Activated T-helper 1 cell treated with anti-CD3 and anti-CD28 coated beads, Interleukin-2, amount 50 U/mL, for 16 hours (primary cell): ENCODE measurements at regions not wholly inside any gene's neighbourhood (a gene's known extent, or its start where the extent isn't known, plus 50 kb on each side); places are given as distances from the start of the nearest gene placed in this dataset.

Experiments
- DNase-seq, 2 donors: peaks; one replicate each; pipeline ENCODE4 v3.0.0-alpha.2; 2020; ENCODE audit warnings: low read depth in 1 of 2, low spot score in 1 of 2

GRCh38 chr2:145644820-145645302 is 1124.9 kb upstream of the ZEB2 start:
- no peak for DNase-seq

- DNase-seq, result no peak
These were observed 1118.8 kb upstream of the ZEB2 start for GRCh38 chr2:145638675-145639074.

GRCh38 chr2:145635706-145636427 is 1115.9 kb upstream of the ZEB2 start:
- DNase-seq, result no peak

GRCh38 chr2:145631561-145631960 is 1111.6 kb upstream of the ZEB2 start:
- no peak for DNase-seq

GRCh38 chr2:145626301-145626700 is 1106.4 kb upstream of the ZEB2 start:
- no peak for DNase-seq

- DNase-seq, result no peak
These were observed 1105.2 kb upstream of the ZEB2 start for GRCh38 chr2:145625111-145625510.

GRCh38 chr2:145623136-145623535 is 1103.2 kb upstream of the ZEB2 start:
- DNase-seq, result no peak

GRCh38 chr2:145622285-145622684 is 1102.4 kb upstream of the ZEB2 start:
- DNase-seq, result no peak

- DNase-seq, result no peak
These were observed 1098.0 kb upstream of the ZEB2 start for GRCh38 chr2:145617906-145618305.

- no peak for DNase-seq
These were observed 1097.5 kb upstream of the ZEB2 start for GRCh38 chr2:145617420-145617819.

- no peak for DNase-seq
These were observed 1095.7 kb upstream of the ZEB2 start for GRCh38 chr2:145615626-145616025.

- no peak for DNase-seq
These were observed 1090.0 kb upstream of the ZEB2 start for GRCh38 chr2:145609951-145610350.

GRCh38 chr2:145601361-145601925 is 1081.5 kb upstream of the ZEB2 start:
- no peak for DNase-seq

- no peak for DNase-seq
These were observed 1080.9 kb upstream of the ZEB2 start for GRCh38 chr2:145600811-145601210.

GRCh38 chr2:145599756-145600155 is 1079.8 kb upstream of the ZEB2 start:
- no peak for DNase-seq

- DNase-seq, result no peak
These were observed 1078.5 kb upstream of the ZEB2 start for GRCh38 chr2:145598434-145598833.

- DNase-seq, result no peak
These were observed 1077.9 kb upstream of the ZEB2 start for GRCh38 chr2:145597809-145598208.

- no peak for DNase-seq
These were observed 1077.1 kb upstream of the ZEB2 start for GRCh38 chr2:145597006-145597405.

- DNase-seq, result no peak
These were observed 1076.5 kb upstream of the ZEB2 start for GRCh38 chr2:145596416-145596815.

GRCh38 chr2:145595296-145595695 is 1075.4 kb upstream of the ZEB2 start:
- no peak for DNase-seq

- DNase-seq, result no peak
These were observed 1074.2 kb upstream of the ZEB2 start for GRCh38 chr2:145593991-145594614.

GRCh38 chr2:145593280-145593679 is 1073.4 kb upstream of the ZEB2 start:
- DNase-seq, result no peak
